HG03175 (cell line): ENCODE measurements at regions not wholly inside any gene's neighbourhood (a gene's known extent, or its start where the extent isn't known, plus 50 kb on each side); places are given as distances from the start of the nearest gene placed in this dataset.
"Not testable (repeated sequence)": the region's sequence is repeated elsewhere in the genome, so short reads cannot be mapped to it uniquely, and the experiment has no call there.

ENCODE experiments used
- ATAC-seq: cut with Tn5 transposase; IDR thresholded peaks from one replicate; pipeline ENCODE4 v1.9.1; 2021; ENCODE audit warnings: mild to moderate bottlenecking, moderate library complexity; ENCODE audit not compliant: unreplicated experiment

DNA sequence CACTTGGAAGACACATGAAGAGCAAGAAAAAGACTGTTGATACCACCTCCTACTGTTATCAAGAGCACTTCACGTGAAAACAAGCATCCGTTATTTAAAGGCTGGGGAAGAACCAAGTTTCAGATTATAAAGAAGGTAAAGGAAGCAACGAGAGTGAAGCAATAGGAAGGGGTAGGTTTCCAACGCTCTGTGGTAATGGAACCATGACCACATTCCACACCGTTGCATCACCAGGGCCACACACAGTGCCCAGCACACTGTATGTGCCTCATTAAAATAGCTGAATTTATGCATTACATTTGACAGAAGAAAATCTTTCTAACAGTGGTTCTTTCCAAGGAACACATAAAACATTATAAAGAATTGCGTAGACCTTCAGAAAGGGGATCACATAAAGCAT, 435.8 kb downstream of the MRPL39 start:
- no peak for ATAC-seq

DNA sequence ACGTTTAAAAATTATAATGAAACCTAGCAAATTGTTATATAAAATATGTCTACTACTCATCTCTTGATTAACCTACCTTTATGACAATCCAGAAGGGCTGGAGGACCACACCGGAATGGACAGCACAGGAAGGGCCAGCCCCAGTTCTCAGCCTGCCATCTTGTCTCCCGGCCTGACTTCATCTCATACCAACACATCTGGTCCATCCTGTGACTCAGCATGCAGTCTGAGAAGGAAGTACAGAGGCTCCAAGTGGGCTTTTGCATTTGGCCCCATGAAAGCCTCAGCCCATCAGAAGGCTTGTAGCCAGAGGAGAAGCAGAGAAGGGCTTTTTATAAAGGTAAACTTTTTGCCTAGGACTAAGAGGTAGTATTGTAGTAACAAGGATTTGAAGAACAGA, 436.6 kb downstream of the MRPL39 start:
- no peak for ATAC-seq

GRCh38 chr21:25169370-25169769, 437.9 kb downstream of the MRPL39 start:
- no peak for ATAC-seq

GRCh38 chr21:25166904-25167303, 440.4 kb downstream of the MRPL39 start:
- not testable (repeated sequence) for ATAC-seq

DNA sequence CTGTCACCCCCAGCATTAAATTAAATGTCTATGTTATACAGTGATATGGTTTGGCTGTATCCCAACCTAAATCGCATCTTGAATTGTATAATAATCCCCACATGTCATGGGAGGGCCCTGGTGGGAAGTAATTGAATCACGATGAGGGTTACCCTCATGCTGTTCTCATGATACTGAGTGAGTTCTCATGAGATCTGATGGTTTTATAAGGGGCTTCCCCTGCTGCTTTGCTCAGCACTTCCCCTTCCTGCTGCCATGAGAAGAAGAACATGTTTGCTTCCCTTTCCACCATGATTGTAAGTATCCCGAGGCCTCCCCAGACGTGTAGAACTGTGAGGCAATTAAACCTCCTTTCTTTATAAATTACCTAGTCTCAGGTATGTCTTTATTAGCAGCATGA, 445.7 kb downstream of the MRPL39 start:
- ATAC-seq, result no peak

GRCh38 chr21:25155020-25155419, 452.3 kb downstream of the MRPL39 start:
- ATAC-seq, result not testable (repeated sequence)

GRCh38 chr21:25149022-25149421, 458.3 kb downstream of the MRPL39 start:
- ATAC-seq, result no peak

DNA sequence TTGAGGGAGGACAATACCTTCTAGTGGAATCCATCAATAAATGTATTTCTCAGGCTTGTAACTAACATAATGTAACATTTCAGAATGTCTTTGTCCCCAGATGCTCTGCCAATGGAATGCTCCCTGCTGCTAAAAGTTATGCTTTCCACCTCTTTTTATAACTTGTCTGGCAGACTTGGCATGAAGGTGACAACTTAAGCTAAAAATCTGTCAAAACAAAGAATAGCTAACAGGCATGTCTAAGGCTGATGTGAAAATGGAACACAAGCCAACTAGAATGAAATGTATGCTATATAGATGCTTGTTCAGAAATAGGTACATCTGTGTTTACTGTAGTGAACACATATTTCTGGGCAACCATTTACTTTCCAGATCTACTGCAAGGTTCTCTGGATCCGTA, 467.9 kb downstream of the MRPL39 start:
- ATAC-seq, result no peak

- ATAC-seq, result no peak
These were observed 473.3 kb downstream of the MRPL39 start for GRCh38 chr21:25133939-25134338.

DNA sequence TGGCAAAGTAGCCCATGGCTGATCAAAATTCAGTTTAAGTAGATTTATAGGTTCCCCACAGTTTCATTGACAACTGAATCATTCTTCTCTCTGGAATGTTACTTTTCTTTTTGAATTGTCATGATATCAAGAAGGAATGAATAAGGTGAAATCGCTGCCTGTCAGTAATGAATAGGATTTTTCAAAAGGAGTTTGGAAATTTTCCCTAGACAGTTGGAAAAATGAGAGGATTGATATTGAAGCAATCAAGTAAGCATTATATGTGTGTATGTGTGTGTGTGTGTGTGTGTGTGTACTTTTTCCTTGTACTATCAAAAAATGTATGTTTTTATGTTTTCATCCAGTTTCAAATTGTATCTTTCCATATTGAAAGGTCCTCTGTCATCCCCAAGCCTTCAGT, 479.5 kb downstream of the MRPL39 start:
- ATAC-seq, result no peak

DNA sequence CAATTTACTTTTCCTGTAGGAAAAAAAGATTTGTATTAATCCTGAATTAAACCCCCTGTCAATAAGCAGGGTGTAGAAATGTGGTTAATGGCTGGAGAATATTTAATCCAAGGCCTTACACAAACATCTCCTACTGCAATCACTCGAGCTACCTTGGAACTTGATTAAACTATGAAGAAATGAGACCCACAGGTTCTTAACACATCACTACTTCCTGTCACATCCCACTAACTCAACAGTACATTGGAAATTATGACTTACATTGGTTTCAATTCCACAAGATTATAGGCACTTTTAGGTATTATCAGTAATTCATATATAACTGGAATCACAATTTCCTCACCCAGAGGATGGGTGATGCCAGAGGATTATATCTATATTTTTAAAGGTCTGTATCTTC, 480.3 kb downstream of the MRPL39 start:
- no peak for ATAC-seq

DNA sequence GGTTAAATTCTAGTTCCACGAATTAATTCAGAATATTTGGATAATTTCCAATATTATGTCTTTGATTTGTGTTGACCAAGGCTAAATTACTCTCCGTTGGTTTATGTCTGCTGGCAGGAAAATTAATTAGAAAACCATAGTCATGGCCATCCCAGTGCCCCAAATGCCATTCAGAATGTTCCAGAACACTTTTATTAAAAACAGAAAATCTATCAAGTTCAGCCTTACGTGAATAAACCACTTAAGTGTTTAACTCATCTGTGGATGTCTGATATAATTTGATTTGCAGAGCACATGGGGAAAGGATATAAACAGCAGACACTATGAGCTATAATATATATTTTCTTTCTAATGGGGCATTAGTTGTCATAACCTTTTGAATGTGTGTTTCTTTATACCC, 480.7 kb downstream of the MRPL39 start:
- no peak for ATAC-seq

GRCh38 chr21:25118648-25119047, 488.6 kb downstream of the MRPL39 start:
- ATAC-seq, result no peak

- no peak for ATAC-seq
These were observed 492.3 kb downstream of the MRPL39 start for GRCh38 chr21:25115021-25115420.

DNA sequence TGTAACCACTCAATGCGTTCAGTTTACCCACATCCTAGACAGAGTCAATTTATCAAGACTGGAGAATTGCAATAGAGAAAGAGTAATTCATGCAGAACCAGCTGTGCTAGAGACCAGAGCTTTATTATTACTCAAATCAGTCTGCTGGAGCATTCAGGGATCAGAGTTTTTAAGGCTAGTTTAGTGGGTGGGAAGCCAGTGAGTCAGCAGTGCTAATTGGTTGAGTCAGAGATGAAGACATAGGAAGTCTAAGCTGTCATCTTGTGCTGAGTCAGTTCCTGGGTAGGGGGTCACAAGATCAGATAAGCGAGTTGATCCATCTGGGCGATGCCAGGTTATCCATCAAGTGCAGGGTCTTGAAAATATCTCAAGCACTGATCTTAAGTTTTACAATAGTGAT, 499.6 kb downstream of the MRPL39 start:
- no peak for ATAC-seq

- no peak for ATAC-seq
These were observed 503.6 kb downstream of the MRPL39 start for GRCh38 chr21:25103500-25104207.

GRCh38 chr21:25097648-25098047, 509.6 kb downstream of the MRPL39 start:
- no peak for ATAC-seq

- no peak for ATAC-seq
These were observed 512.6 kb downstream of the MRPL39 start for GRCh38 chr21:25094695-25095094.

DNA sequence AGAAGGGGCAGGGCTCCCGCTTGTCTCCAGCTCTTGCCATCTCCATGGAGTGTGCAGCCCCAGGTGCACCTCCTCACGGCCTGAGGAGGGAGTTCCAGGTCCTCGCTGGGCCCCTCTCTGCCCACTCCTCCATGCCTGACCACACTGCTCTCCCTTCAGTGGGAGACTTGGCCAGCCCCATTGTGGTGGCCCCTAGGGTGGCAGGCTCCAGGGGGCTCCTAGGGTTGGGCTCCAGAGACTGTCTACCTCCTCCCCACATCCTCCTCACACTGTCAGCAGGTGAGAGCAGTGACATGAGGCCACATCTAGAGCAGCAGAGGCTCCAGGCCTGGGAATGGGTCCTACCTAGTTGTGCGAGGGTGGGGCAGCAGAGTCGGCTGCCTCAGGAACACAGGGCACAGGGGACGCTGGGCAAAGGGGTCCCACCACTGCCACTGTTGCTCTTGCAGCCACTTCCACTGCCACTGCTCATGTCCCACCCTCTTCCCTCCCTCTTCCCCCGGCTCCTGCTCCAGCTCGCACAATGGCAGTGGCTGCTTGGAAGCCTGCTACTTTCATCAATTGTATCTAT, 514.8 kb downstream of the MRPL39 start:
- no peak for ATAC-seq

DNA sequence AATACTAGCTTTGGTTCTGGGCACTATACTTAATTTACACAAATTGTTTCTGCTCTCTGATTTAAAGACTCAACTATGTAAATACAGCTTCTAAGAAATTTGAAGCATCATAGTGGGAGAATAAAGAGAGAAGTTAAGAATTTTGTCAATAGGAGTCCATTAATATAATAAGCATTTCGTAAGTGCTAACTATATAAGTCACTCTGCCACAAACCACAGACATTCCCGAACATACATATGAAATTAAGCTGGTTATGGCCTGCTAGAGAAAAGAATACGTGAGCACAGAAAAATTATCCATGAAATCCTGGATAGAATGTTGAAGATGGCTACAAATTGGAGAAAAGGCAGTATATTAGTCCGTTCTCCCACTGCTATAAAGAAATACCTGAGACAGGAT, 526.2 kb downstream of the MRPL39 start:
- no peak for ATAC-seq

DNA sequence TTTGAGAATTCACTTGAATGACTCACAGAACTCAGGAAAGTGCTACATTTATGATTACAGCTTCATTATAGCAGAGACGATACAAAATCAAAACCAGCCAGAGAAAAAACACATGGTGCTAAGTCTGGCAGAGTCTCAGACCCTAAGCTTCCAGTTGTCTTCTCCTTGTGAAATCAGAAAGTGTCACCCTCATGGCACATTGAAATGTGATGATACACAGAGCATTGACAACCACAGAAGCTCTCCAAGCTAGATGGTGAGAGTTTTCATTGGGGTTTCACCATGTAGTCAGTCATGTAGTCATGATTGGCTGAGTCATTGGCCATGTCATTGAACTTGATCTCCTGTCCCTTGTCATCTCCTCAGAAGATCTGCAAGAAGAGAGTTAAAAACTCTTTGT, 526.6 kb downstream of the MRPL39 start:
- no peak for ATAC-seq

GRCh38 chr21:25080141-25080540, 527.1 kb downstream of the MRPL39 start:
- ATAC-seq, result no peak

DNA sequence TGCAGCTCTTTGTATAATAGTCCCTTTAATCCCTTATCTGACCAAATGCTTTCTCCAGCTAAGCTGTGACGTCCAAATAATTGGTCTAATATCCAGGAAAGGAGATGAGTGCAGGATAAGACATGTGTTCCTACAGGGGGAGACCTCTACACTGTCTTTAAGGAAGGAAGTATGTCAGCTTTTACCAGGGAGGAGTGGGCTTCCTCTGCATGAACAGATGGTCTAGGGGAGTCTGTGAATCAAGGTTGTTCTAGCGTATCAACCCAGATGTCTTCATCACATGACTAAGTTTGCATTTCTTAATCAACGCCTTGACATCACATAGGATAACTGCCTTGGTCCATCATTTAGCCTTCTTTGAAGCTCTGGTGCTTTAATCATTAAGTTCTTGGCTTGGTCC, 528.2 kb downstream of the MRPL39 start:
- no peak for ATAC-seq
